ENCODE measurements at regions not wholly inside any gene's neighbourhood (a gene's known extent, or its start where the extent isn't known, plus 50 kb on each side); places are given as distances from the start of the nearest gene placed in this dataset.

DNA sequence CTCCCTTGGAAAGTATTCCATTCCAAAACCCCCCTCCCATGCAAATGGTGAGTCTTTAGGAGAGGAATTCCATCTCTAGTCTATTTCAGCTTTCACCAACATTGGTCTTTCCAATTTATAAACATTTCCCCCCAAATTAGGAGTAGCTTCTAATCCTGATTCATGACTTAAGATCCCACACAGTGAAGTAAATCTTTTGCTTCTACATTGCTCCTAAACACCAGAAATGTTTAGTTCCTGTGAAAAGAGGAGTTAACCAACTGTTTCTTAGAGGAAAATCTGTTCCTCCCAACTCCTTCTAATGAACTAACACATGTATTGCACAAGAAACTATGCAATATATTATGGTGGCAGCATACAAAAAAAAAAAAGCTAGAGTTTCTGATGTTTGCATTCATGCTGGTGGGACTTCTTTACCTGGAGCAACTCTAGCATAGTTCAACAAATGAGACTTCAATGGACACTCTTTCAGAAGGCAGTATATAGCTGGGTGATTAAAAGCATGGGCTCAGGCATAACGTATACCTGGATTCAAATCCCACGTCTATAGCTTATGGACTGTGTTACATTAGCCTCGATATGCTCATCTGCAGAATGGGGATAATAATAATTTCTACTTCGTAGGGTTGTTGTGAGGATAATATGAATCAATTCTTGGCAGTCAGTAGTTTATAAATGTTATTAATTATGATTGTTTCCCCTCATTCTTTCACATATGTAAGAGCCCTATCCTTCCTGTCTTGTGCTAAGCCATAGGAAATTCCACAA is 131.6 kb upstream of the TMEM164 start:
- TF ChIP-seq CTCF (IDR thresholded peaks at IDR 0.05; ENCODE audit: insufficient read depth, low read length), result no peak
- TF ChIP-seq GABPA (IDR thresholded peaks at IDR 0.05; ENCODE audit: low read depth), result no peak
